ENCODE measurements at regions not wholly inside any gene's neighbourhood (a gene's known extent, or its start where the extent isn't known, plus 50 kb on each side); places are given as distances from the start of the nearest gene placed in this dataset.
A peak's percentile ranks its signal among the peaks of the same experiment; 100 is the strongest.
"Not testable (repeated sequence)": the region's sequence is repeated elsewhere in the genome, so short reads cannot be mapped to it uniquely, and the experiment has no call there.

GRCh38 chr6:76876922-76877553 is 586.3 kb downstream of the HTR1B start:
- TF ChIP-seq, protein P1, sequence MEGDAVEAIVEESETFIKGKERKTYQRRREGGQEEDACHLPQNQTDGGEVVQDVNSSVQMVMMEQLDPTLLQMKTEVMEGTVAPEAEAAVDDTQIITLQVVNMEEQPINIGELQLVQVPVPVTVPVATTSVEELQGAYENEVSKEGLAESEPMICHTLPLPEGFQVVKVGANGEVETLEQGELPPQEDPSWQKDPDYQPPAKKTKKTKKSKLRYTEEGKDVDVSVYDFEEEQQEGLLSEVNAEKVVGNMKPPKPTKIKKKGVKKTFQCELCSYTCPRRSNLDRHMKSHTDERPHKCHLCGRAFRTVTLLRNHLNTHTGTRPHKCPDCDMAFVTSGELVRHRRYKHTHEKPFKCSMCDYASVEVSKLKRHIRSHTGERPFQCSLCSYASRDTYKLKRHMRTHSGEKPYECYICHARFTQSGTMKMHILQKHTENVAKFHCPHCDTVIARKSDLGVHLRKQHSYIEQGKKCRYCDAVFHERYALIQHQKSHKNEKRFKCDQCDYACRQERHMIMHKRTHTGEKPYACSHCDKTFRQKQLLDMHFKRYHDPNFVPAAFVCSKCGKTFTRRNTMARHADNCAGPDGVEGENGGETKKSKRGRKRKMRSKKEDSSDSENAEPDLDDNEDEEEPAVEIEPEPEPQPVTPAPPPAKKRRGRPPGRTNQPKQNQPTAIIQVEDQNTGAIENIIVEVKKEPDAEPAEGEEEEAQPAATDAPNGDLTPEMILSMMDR (IDR thresholded peaks at IDR 0.05; ENCODE audit: insufficient read depth, low read depth, low read length) = peak; percentile 33; the same call in 1 of the 2 replicates
- Histone ChIP-seq H3K27me3 (ENCODE audit: control insufficient read depth, insufficient read depth, low read length) (no peaks in the 10 kb centered on the region), H3K4me3 (ENCODE audit: low read depth, low read length) (no peak overlapping the region), H3K36me3 (ENCODE audit: control insufficient read depth, insufficient read depth, low read length) (no peaks in the 10 kb centered on the region)
- POLR2A ChIA-PET = no interaction called here
- CTCF ChIA-PET = no interaction called here
- DNase-seq (ENCODE audit: low read depth) = no peak

- H3K36me3 ChIP-seq (ENCODE audit: control insufficient read depth, insufficient read depth, low read length); DNase-seq (ENCODE audit: low read depth); CTCF ChIA-PET; H3K4me3 ChIP-seq (ENCODE audit: low read depth, low read length); H3K27me3 ChIP-seq (ENCODE audit: control insufficient read depth, insufficient read depth, low read length); POLR2A ChIA-PET: not testable (repeated sequence)
These were observed 586.9 kb downstream of the HTR1B start for GRCh38 chr6:76876430-76876829.

DNA sequence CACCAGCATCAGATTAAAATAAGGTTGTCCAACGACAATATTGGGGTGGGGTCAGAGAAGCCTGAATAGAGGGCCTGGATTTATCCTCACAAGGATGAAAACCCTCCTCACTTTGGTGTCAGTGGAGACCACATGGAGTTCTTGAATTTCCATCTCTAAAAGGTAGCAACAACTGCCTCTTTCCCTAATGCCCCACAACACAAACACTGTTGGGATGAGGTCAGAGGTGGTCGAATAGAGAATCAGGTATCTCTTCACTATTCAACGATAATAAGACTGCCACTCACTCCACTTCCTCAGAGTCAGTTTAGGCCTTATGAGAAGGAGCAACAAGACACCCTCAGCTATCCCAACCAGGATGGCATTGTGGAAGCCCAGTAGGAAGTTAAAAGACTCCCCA is 596.1 kb downstream of the HTR1B start:
- TF ChIP-seq, protein P1 (IDR thresholded peaks at IDR 0.05; ENCODE audit: insufficient read depth, low read depth, low read length) = no peak
- Histone ChIP-seq H3K4me3 (ENCODE audit: low read depth, low read length) (no peak overlapping the region), H3K27me3 (ENCODE audit: control insufficient read depth, insufficient read depth, low read length) (no peaks in the 10 kb centered on the region), H3K36me3 (ENCODE audit: control insufficient read depth, insufficient read depth, low read length) (no peaks in the 10 kb centered on the region)
- no peak for DNase-seq (ENCODE audit: low read depth)
- POLR2A ChIA-PET = no interaction called here
- CTCF ChIA-PET = no interaction called here

GRCh38 chr6:76866091-76866915 is 597.0 kb downstream of the HTR1B start:
- DNase-seq (ENCODE audit: low read depth) = no peak
- no peaks in the 10 kb centered on the region for H3K27me3 ChIP-seq (ENCODE audit: control insufficient read depth, insufficient read depth, low read length)
- H3K4me3 ChIP-seq (ENCODE audit: low read depth, low read length) = no peak overlapping the region
- ChIA-PET POLR2A (no interaction called here), CTCF (no interaction called here)
- TF ChIP-seq, protein P1 (IDR thresholded peaks at IDR 0.05; ENCODE audit: insufficient read depth, low read depth, low read length) = no peak
- no peaks in the 10 kb centered on the region for H3K36me3 ChIP-seq (ENCODE audit: control insufficient read depth, insufficient read depth, low read length)

DNA sequence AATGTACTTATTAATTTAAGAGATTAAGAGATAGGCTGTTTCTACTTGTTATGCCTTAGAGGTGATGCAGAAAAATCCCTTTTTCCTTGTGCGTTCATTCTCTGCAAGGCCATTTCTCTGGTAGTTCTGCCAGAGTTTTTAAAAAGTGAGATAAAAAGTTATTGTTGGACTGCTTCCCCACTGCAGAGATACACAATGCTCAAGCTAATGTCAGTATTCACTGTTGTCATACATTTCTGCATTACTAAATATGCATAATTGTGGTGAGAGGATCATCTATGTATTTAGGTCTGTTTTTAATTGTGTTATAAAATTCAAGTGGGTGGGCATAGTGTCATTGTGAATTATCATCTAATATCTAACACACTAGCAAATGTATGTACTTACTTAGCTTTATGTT is 600.4 kb downstream of the HTR1B start:
- Histone ChIP-seq H3K27me3 (ENCODE audit: control insufficient read depth, insufficient read depth, low read length) (no peaks in the 10 kb centered on the region), H3K36me3 (ENCODE audit: control insufficient read depth, insufficient read depth, low read length) (no peaks in the 10 kb centered on the region), H3K4me3 (ENCODE audit: low read depth, low read length) (no peak overlapping the region)
- ChIA-PET POLR2A (no interaction called here), CTCF (no interaction called here)
- no peak for DNase-seq (ENCODE audit: low read depth)
- TF ChIP-seq, protein P1 (IDR thresholded peaks at IDR 0.05; ENCODE audit: insufficient read depth, low read depth, low read length) = no peak

Data from BJ (cell line).